K562 (cell line): ENCODE measurements at regions not wholly inside any gene's neighbourhood (a gene's known extent, or its start where the extent isn't known, plus 50 kb on each side); places are given as distances from the start of the nearest gene placed in this dataset.

Source experiments
- ATAC-seq: fragments of 200-7000 bp; cut with Tn5 transposase; 3 replicates; pipeline ENCODE4 v1.9.1; 2020; ENCODE audit warnings: moderate library complexity
- BruUV-seq: library from RNA; stranded (reverse); fragments of 400-500 nt; replicated peaks from 2 replicates; lab custom pipeline; 2021; lab: Mats Ljungman, UMichigan
- CTCF ChIA-PET: fragments of 300-600 bp; formaldehyde crosslinking; extraction: SDS; loops from one replicate; lab custom pipeline; 2021; ENCODE audit warnings: low intra/inter-chr PET ratio; lab: Yijun Ruan, JAX
- POLR2A ChIA-PET: fragments of 300-600, 350-650 bp; sonication (Branson Sonifier 250); formaldehyde crosslinking; extraction: SDS; loops from one replicate; lab custom pipeline; 2021; ENCODE audit warnings: antibody characterized with exemption, inconsistent platforms; lab: Yijun Ruan, JAX
- DNase-seq, 4 experiments: peaks; one replicate each; pipeline versions ENCODE4 v3.0.0 to v3.0.0-alpha.2; 2011 to 2018; ENCODE audit warnings: low spot score in 3 of 4, mixed read lengths in 3 of 4; ENCODE audit errors: extremely low read depth in 1 of 4
- FAIRE-seq: peaks from 2 replicates; lab custom pipeline; 2011; peaks lifted over from hg19 to GRCh38; lab: Jason Lieb, UNC
- H2AFZ ChIP-seq: 2 replicates; pipeline ENCODE4 v1.6.0; 2011; ENCODE audit warnings: low read depth, low read length, control low read depth, inconsistent platforms
- H3K27ac ChIP-seq: fragments of 200-600 bp; 3 replicates; pipeline ENCODE4 v1.8.0; 2011; ENCODE audit warnings: low read depth, mild to moderate bottlenecking, control low read depth, inconsistent platforms, low read length, moderate library complexity, mixed read lengths; ENCODE audit errors: extremely low read depth
- H3K27me3 ChIP-seq, 2 experiments: fragments of 300-600 bp in 1 of 2; 2 replicates in 1 of 2; 3 replicates in 1 of 2; pipeline versions ENCODE4 v1.6.0 to v1.8.0; 2011; ENCODE audit warnings: inconsistent platforms in 2 of 2, low read length in 2 of 2, mild to moderate bottlenecking in 1 of 2, mixed read lengths in 1 of 2, moderate library complexity in 1 of 2; ENCODE audit not compliant: control insufficient read depth in 2 of 2, insufficient read depth in 2 of 2
- H3K36me3 ChIP-seq: fragments of 300-600 bp; 3 replicates; pipeline ENCODE4 v1.8.0; 2011; ENCODE audit warnings: mild to moderate bottlenecking, low read length, inconsistent platforms; ENCODE audit not compliant: control insufficient read depth, insufficient read depth
- H3K4me1 ChIP-seq, 2 experiments: fragments of 200-600 bp in 1 of 2; replicated peaks in 1 of 2; 2 replicates in 1 of 2; 3 replicates in 1 of 2; pipeline versions ENCODE4 v1.5.1 to v1.8.0; 2011; ENCODE audit warnings: inconsistent platforms in 2 of 2, low read length in 2 of 2, mild to moderate bottlenecking in 1 of 2, mixed read lengths in 1 of 2, moderate library complexity in 1 of 2; ENCODE audit not compliant: control insufficient read depth in 2 of 2, insufficient read depth in 2 of 2
- H3K4me2 ChIP-seq: 2 replicates; pipeline ENCODE4 v1.6.1; 2011; ENCODE audit warnings: low read length, control low read depth, inconsistent platforms, mixed read lengths; ENCODE audit not compliant: insufficient read depth
- H3K4me3 ChIP-seq: fragments of 200-600 bp; sonication (generic), shearing (Covaris generic); 2 replicates; pipeline ENCODE4 v1.5.1; 2016; ENCODE audit warnings: control low read depth, inconsistent platforms
- H3K79me2 ChIP-seq: fragments of 200-600 bp; 3 replicates; pipeline ENCODE4 v1.8.0; 2011; ENCODE audit warnings: low read length, inconsistent platforms; ENCODE audit not compliant: control insufficient read depth, insufficient read depth
- H3K9ac ChIP-seq, 2 experiments: 2 replicates each; pipeline versions ENCODE4 v1.6.0 to v1.6.1; 2011; ENCODE audit warnings: low read depth in 2 of 2, low read length in 2 of 2, control low read depth in 1 of 2, inconsistent platforms in 1 of 2, mild to moderate bottlenecking in 1 of 2, mixed read lengths in 1 of 2; ENCODE audit not compliant: insufficient read depth in 1 of 2
- H3K9me1 ChIP-seq: one replicate; pipeline ENCODE4 v1.6.0; 2011; ENCODE audit warnings: inconsistent platforms, mild to moderate bottlenecking, low read length, moderate library complexity; ENCODE audit not compliant: control insufficient read depth, insufficient read depth
- H3K9me3 ChIP-seq: replicated peaks from 2 replicates; pipeline ENCODE4 v1.5.1; 2011; ENCODE audit warnings: low read depth, low read length, inconsistent platforms; ENCODE audit not compliant: control insufficient read depth, insufficient read depth
- H4K20me1 ChIP-seq: replicated peaks from 2 replicates; pipeline ENCODE4 v1.6.1; 2011; ENCODE audit warnings: low read length, inconsistent platforms, mixed read lengths; ENCODE audit not compliant: control insufficient read depth, insufficient read depth
- AFF4 ChIP-seq: sonication (generic); formaldehyde crosslinking; IDR thresholded peaks from 2 replicates; pipeline ENCODE4 v1.8.0; 2023; ENCODE audit warnings: mild to moderate bottlenecking, missing genetic modification reagents
- CBFB ChIP-seq: sonication (generic); formaldehyde crosslinking; IDR thresholded peaks from 2 replicates; pipeline ENCODE4 v1.4.0; 2020; ENCODE audit warnings: mild to moderate bottlenecking, missing genetic modification reagents
- PPARD ChIP-seq: fragments of 250-450 bp; sonication (Bioruptor Pico); IDR thresholded peaks from 2 replicates; pipeline ENCODE4 v1.8.0; 2022; ENCODE audit warnings: inconsistent platforms, mild to moderate bottlenecking, moderate library complexity
- WGBS: fragments of 100-300 bp; shearing (Covaris generic); methylation state at CpG from one replicate; pipeline ENCODE4 v1.1.6; 2016; ENCODE audit warnings: low coverage, mixed read lengths; ENCODE audit not compliant: insufficient coverage; ENCODE audit errors: missing lambda C conversion rate; 5-methylcytosine and 5-hydroxymethylcytosine counted together
- in situ Hi-C: fragments of 300-500 bp; cut with MboI; formaldehyde crosslinking; loops from 4 replicates; pipeline ENCODE4 v1.15.0; 2018; ENCODE audit warnings: inconsistent platforms, mixed read lengths
- intact Hi-C: fragments of 100-400 bp; cut with micrococcal nuclease; formaldehyde crosslinking; loops from 2 replicates; pipeline ENCODE4 v1.14.2; 2022
- TF ChIP-seq, protein P1 (sequence below): fragments of 450-650 bp; IDR thresholded peaks from one replicate; pipeline ENCODE4 v1.6.1; 2018; ENCODE audit warnings: mild to moderate bottlenecking, moderate library complexity; ENCODE audit not compliant: partially characterized antibody

DNA sequence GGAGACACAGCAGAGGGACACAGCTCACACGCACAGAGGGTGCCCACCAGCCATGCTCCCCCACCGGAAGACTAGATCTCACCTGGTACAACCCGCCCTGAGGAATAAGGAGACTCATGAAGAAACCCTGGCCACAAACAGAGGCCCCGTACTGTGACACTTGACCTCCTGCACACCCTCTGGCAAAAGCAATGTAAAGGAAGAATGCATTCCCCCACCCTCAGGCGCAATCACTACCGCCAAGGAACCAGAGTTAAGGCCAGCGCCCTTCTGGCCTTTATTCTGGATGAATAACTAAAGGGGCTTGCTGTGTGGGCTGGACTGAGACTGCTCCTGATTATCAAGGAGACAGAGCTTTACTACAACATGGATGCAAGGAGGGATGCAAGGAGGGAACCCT, 509.2 kb upstream of the SPHKAP start (continued):
- TF ChIP-seq PPARD (CRISPR knock-in tag), result no peak

- ATAC-seq, result no peak
These were observed 507.6 kb upstream of the SPHKAP start for GRCh38 chr2:228689053-228689452.

More at GRCh38 chr2:228689053-228689452, 507.6 kb upstream of the SPHKAP start:
- H3K36me3 ChIP-seq, result no peaks in the 10 kb centered on the region
- no peak overlapping the region for H2AFZ ChIP-seq
- TF ChIP-seq AFF4 (CRISPR knock-in tag) (no peak), CBFB (no peak)
- TF ChIP-seq, protein P1, sequence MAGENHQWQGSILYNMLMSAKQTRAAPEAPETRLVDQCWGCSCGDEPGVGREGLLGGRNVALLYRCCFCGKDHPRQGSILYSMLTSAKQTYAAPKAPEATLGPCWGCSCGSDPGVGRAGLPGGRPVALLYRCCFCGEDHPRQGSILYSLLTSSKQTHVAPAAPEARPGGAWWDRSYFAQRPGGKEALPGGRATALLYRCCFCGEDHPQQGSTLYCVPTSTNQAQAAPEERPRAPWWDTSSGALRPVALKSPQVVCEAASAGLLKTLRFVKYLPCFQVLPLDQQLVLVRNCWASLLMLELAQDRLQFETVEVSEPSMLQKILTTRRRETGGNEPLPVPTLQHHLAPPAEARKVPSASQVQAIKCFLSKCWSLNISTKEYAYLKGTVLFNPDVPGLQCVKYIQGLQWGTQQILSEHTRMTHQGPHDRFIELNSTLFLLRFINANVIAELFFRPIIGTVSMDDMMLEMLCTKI, result no peak
- 0% methylated on average over 7 of the region's 7 CpGs for WGBS
- H3K4me3 ChIP-seq, result no peak overlapping the region
- DNase-seq, result no peak
- H3K27ac ChIP-seq, result no peak overlapping the region
- no TSS peak for BruUV-seq
- H3K4me1 ChIP-seq, result no peaks in the 10 kb centered on the region
- intact Hi-C loops (no loop called here), in situ Hi-C loops (no loop called here)
- H3K9me1 ChIP-seq, result no peaks in the 10 kb centered on the region
- H3K9me3 ChIP-seq, result no peaks in the 10 kb centered on the region
- ChIA-PET CTCF (no interaction called here), POLR2A (no interaction called here)
- H3K79me2 ChIP-seq, result no peaks in the 10 kb centered on the region
- no peak overlapping the region for H3K4me2 ChIP-seq
- no peaks in the 10 kb centered on the region for H3K27me3 ChIP-seq
- H3K9ac ChIP-seq, result no peak overlapping the region
- no peaks in the 10 kb centered on the region for H4K20me1 ChIP-seq
- no peak for FAIRE-seq
